Cardiac muscle cell (in vitro differentiated cells and primary cell): ENCODE measurements at regions not wholly inside any gene's neighbourhood (a gene's known extent, or its start where the extent isn't known, plus 50 kb on each side); places are given as distances from the start of the nearest gene placed in this dataset.

Source experiments
- DNase-seq, 2 donors: peaks; one replicate each; pipeline versions ENCODE4 v3.0.0 to v3.0.0-alpha.2; 2010 to 2017; ENCODE audit warnings: low read depth in 1 of 2, low spot score in 1 of 2
- H3K27ac ChIP-seq: fragments of 200-600 bp; sonication (generic); 2 replicates; pipeline ENCODE4 v1.5.1; 2016
- H3K27me3 ChIP-seq: fragments of 200-600 bp; sonication (generic); 2 replicates; pipeline ENCODE4 v1.6.0; 2016; ENCODE audit warnings: control low read depth
- H3K36me3 ChIP-seq: fragments of 200-600 bp; sonication (generic); 2 replicates; pipeline ENCODE4 v1.5.1; 2016; ENCODE audit warnings: control low read depth
- H3K4me1 ChIP-seq: fragments of 200-600 bp; sonication (generic); 2 replicates; pipeline ENCODE4 v1.8.1; 2017; ENCODE audit warnings: low read depth, mild to moderate bottlenecking, mixed run types
- H3K4me3 ChIP-seq: fragments of 200-600 bp; sonication (generic); 2 replicates; pipeline ENCODE4 v1.5.1; 2016; ENCODE audit warnings: mild to moderate bottlenecking
- H3K9me3 ChIP-seq: fragments of 200-600 bp; sonication (generic); 2 replicates; pipeline ENCODE4 v1.5.1; 2017; ENCODE audit warnings: low read depth, mild to moderate bottlenecking, control low read depth
- TF ChIP-seq, protein P1 (sequence below): IDR thresholded peaks from 2 replicates; pipeline ENCODE4 v1.5.1; 2012; ENCODE audit warnings: low read depth, mild to moderate bottlenecking, low read length

DNA sequence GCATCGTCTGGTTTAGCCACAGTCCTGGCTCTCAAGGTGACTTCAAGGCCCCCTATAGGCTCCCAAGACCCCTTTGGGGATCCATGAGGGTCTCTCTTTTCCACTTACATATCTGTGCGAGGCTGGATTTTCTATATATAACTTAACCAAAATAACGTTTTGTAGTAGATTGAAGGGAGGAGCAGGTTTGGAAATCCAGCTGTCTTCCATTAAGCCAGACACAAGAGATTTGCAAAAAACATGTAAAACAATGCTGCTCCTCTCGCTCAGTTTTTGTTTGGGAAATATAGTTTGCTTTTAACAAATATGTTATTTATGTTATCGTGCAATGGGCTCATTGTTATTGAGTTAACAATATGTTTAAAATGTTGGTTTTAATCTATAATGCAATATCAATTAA, 811.2 kb downstream of the TYW1 start:
- H3K4me1 ChIP-seq = no peaks in the 10 kb centered on the region
- no peak for DNase-seq
- H3K9me3 ChIP-seq = no peaks in the 10 kb centered on the region
- H3K36me3 ChIP-seq = no peaks in the 10 kb centered on the region
- peaks cover 5% of the 10 kb centered on the region for H3K27me3 ChIP-seq
- no peak overlapping the region for H3K27ac ChIP-seq
- TF ChIP-seq, protein P1, sequence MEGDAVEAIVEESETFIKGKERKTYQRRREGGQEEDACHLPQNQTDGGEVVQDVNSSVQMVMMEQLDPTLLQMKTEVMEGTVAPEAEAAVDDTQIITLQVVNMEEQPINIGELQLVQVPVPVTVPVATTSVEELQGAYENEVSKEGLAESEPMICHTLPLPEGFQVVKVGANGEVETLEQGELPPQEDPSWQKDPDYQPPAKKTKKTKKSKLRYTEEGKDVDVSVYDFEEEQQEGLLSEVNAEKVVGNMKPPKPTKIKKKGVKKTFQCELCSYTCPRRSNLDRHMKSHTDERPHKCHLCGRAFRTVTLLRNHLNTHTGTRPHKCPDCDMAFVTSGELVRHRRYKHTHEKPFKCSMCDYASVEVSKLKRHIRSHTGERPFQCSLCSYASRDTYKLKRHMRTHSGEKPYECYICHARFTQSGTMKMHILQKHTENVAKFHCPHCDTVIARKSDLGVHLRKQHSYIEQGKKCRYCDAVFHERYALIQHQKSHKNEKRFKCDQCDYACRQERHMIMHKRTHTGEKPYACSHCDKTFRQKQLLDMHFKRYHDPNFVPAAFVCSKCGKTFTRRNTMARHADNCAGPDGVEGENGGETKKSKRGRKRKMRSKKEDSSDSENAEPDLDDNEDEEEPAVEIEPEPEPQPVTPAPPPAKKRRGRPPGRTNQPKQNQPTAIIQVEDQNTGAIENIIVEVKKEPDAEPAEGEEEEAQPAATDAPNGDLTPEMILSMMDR = no peak
- no peak overlapping the region for H3K4me3 ChIP-seq

DNA sequence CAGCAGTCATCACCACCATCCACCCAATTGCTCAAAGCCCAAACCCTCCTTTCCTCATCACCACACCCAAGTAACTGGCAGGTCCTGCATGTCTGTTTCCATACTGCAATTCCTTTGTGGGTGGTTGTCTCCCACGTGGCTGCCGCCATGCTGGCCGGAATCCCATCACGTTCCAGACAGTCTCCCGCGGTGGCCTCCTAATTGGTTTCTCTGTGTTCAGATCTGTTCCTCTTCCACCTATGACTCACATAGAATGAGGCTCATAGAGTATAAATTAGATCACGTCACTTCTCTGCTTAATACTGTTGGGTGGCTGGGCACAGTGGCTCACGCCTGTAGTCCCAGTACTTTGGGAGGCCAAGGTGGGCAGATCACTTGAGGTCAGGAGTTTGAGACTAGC, 813.0 kb downstream of the TYW1 start:
- no peaks in the 10 kb centered on the region for H3K36me3 ChIP-seq
- DNase-seq = no peak
- H3K27me3 ChIP-seq = peaks cover 4% of the 10 kb centered on the region
- H3K27ac ChIP-seq = no peak overlapping the region
- no peaks in the 10 kb centered on the region for H3K9me3 ChIP-seq
- no peak overlapping the region for H3K4me3 ChIP-seq
- no peaks in the 10 kb centered on the region for H3K4me1 ChIP-seq
- TF ChIP-seq, protein P1 = no peak

DNA sequence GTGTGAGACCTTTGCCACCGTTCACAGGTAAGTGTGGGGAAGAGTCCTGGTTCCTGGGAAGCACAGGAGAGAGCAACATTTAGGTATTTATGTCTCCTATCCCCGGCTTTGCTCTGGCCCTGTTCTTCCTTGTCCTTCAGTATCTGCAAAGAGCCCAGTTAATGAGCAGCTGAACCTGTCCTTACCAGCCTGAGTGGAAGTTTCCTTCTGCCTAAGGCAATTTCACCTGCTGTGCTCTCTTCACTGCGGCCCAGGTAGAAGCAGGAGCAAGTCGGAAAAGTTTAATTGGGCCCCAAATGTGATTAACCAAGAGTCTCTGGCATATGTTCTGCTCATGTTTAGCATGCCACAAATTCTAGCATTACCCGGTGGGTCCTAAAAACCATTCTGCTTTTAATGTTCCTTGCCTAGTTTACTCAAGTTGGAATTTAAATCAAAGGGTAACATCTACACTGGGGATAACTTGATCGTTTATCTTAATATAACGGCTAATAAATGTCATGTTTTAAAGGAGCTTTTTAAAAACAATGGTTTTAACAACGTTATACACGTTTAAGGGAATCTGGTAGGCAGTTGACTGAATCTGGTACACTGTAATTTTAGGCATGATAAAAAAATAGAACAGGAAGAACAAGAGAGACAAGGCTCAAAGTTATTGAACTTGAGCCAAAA, 817.1 kb downstream of the TYW1 start:
- Histone ChIP-seq H3K4me1 (no peaks in the 10 kb centered on the region), H3K9me3 (no peaks in the 10 kb centered on the region), H3K27me3 (no peaks in the 10 kb centered on the region), H3K36me3 (no peaks in the 10 kb centered on the region), H3K4me3 (no peak overlapping the region), H3K27ac (no peak overlapping the region)
- TF ChIP-seq, protein P1 = no peak
- no peak for DNase-seq

DNA sequence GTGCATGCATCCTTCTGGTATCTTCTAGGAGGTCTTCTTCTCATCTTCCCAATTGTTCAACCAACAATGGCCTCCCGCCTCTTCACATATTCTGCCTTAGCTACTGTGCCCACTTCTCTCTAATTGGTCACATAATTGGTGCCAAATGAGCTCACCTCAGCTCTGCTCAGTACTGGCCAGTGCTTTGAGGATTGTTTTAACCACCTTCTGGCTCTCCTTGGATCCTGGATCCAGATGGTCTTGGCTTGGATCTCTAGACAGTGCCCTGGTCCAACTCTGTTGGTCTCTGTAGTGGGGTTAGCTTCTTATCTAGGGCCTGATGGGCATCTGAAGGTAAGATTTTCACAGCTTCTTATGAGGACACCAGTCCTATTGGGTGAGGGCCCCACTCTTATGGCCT, 820.8 kb downstream of the TYW1 start:
- H3K4me1 ChIP-seq = no peaks in the 10 kb centered on the region
- no peaks in the 10 kb centered on the region for H3K36me3 ChIP-seq
- no peaks in the 10 kb centered on the region for H3K27me3 ChIP-seq
- H3K27ac ChIP-seq = no peak overlapping the region
- H3K9me3 ChIP-seq = no peaks in the 10 kb centered on the region
- H3K4me3 ChIP-seq = no peak overlapping the region
- TF ChIP-seq, protein P1 = no peak
- no peak for DNase-seq

DNA sequence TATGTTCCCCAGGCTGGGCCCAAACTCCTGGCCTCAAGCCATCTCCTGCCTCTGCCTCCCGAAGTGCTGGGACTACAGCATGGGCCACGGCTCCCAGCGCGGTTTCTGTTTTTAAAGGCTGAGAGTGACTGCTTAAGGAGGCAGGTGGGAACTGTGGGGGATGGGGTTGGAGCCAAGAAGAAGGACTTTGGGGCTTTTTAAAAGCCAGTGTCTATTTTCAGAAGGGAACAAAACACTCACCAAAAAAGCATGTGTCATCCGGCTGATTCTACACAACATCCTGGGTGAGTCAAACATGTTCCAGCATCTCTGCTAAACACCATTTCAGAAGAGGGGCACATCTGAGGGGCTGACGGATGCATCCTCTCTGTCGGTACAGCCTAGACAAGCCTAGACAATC, 824.5 kb downstream of the TYW1 start:
- H3K27me3 ChIP-seq = no peaks in the 10 kb centered on the region
- H3K27ac ChIP-seq = no peak overlapping the region
- H3K36me3 ChIP-seq = no peaks in the 10 kb centered on the region
- H3K4me1 ChIP-seq = no peaks in the 10 kb centered on the region
- peak in 1 of 2 donors; percentile 39 for DNase-seq
- H3K4me3 ChIP-seq = no peak overlapping the region
- no peaks in the 10 kb centered on the region for H3K9me3 ChIP-seq
- TF ChIP-seq, protein P1 = no peak
